Smooth muscle cell (in vitro differentiated cells): ENCODE measurements at regions not wholly inside any gene's neighbourhood (a gene's known extent, or its start where the extent isn't known, plus 50 kb on each side); places are given as distances from the start of the nearest gene placed in this dataset.

Experiments used
- DNase-seq: peaks from one replicate; lab custom pipeline; 2025; ENCODE audit not compliant: unreplicated experiment; lab: John Stamatoyannopoulos, UW
- H2AFZ ChIP-seq: fragments of 200-600 bp; sonication (generic); 2 replicates; pipeline ENCODE4 v1.6.0; 2016; ENCODE audit warnings: antibody characterized with exemption, low read depth, mild to moderate bottlenecking
- H3F3A ChIP-seq: fragments of 200-600 bp; sonication (generic); 2 replicates; pipeline ENCODE4 v1.6.0; 2017; ENCODE audit warnings: antibody characterized with exemption, low read depth
- H3K27ac ChIP-seq: fragments of 200-600 bp; sonication (generic); 2 replicates; pipeline ENCODE4 v1.5.1; 2016; ENCODE audit warnings: low read depth, mild to moderate bottlenecking
- H3K27me3 ChIP-seq: fragments of 200-600 bp; sonication (generic); 2 replicates; pipeline ENCODE4 v1.6.1; 2016; ENCODE audit warnings: low read depth, mild to moderate bottlenecking
- H3K36me3 ChIP-seq: fragments of 200-600 bp; sonication (generic); 2 replicates; pipeline ENCODE4 v1.5.1; 2016; ENCODE audit warnings: low read depth
- H3K4me1 ChIP-seq: fragments of 200-600 bp; sonication (generic); 2 replicates; pipeline ENCODE4 v1.5.1; 2016; ENCODE audit warnings: low read depth
- H3K4me2 ChIP-seq: fragments of 200-600 bp; sonication (generic); 2 replicates; pipeline ENCODE4 v1.6.0; 2016; ENCODE audit warnings: mild to moderate bottlenecking
- H3K4me3 ChIP-seq: fragments of 200-600 bp; sonication (generic); 2 replicates; pipeline ENCODE4 v1.5.1; 2016; ENCODE audit warnings: mild to moderate bottlenecking
- H3K79me2 ChIP-seq: fragments of 200-600 bp; sonication (generic); 2 replicates; pipeline ENCODE4 v1.6.0; 2016; ENCODE audit warnings: low read depth, mild to moderate bottlenecking
- H3K9ac ChIP-seq: fragments of 200-600 bp; sonication (generic); 2 replicates; pipeline ENCODE4 v1.6.0; 2016; ENCODE audit warnings: low read depth
- H3K9me3 ChIP-seq: fragments of 200-600 bp; sonication (generic); replicated peaks from 2 replicates; pipeline ENCODE4 v1.5.1; 2016; ENCODE audit warnings: low read depth
- H4K20me1 ChIP-seq: fragments of 200-600 bp; sonication (generic); 2 replicates; pipeline ENCODE4 v1.6.0; 2016; ENCODE audit warnings: low read depth
- WGBS: methylation state at CpG from one replicate; pipeline ENCODE4 v1.1.7; 2016; ENCODE audit warnings: low lambda C conversion rate; 5-methylcytosine and 5-hydroxymethylcytosine counted together
- TF ChIP-seq, protein P1 (sequence below): fragments of 200-600 bp; sonication (generic); IDR thresholded peaks from 2 replicates; pipeline ENCODE4 v1.5.1; 2017; ENCODE audit warnings: borderline replicate concordance, mild to moderate bottlenecking, antibody characterized with exemption; ENCODE audit not compliant: insufficient read depth, poor library complexity, severe bottlenecking

DNA sequence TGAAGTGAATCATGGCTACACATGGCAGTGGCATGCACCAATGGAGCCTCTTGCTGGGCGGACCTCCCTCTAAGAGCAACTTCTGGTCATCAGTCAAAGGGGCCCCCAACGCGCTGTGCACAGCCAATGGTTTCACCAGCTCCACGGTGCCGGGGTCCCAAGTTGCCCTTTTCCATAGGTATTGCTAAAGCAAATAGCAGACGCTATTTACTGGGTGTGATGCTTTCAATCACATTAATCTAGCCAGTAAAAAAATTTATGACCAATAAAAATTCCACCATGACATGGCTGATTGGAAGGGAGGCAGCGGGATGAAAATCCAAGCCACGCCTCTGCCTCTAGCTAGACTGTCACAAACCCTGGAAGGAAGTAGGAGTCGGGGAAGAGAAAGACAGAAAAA, 680.3 kb upstream of the SOX9 start:
- TF ChIP-seq, protein P1, sequence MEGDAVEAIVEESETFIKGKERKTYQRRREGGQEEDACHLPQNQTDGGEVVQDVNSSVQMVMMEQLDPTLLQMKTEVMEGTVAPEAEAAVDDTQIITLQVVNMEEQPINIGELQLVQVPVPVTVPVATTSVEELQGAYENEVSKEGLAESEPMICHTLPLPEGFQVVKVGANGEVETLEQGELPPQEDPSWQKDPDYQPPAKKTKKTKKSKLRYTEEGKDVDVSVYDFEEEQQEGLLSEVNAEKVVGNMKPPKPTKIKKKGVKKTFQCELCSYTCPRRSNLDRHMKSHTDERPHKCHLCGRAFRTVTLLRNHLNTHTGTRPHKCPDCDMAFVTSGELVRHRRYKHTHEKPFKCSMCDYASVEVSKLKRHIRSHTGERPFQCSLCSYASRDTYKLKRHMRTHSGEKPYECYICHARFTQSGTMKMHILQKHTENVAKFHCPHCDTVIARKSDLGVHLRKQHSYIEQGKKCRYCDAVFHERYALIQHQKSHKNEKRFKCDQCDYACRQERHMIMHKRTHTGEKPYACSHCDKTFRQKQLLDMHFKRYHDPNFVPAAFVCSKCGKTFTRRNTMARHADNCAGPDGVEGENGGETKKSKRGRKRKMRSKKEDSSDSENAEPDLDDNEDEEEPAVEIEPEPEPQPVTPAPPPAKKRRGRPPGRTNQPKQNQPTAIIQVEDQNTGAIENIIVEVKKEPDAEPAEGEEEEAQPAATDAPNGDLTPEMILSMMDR: no peak
- Histone ChIP-seq H3K27ac (peak overlapping the region; percentile 99), H4K20me1 (no peaks in the 10 kb centered on the region), H3K9me3 (no peaks in the 10 kb centered on the region), H3K4me1 (peaks cover 16% of the 10 kb centered on the region), H3K4me3 (no peak overlapping the region), H3K9ac (peak overlapping the region; percentile 94), H2AFZ (no peak overlapping the region), H3F3A (peaks cover 24% of the 10 kb centered on the region), H3K27me3 (no peaks in the 10 kb centered on the region), H3K79me2 (no peaks in the 10 kb centered on the region), H3K4me2 (peak overlapping the region; percentile 74), H3K36me3 (no peaks in the 10 kb centered on the region)
- DNase-seq: peak; percentile 49
- WGBS: 20% methylated on average over 9 of the region's 9 CpGs

- TF ChIP-seq, protein P1: no peak
- peaks cover 24% of the 10 kb centered on the region for H3F3A ChIP-seq
- WGBS: 0% methylated on average over 6 of the region's 6 CpGs
- no peak overlapping the region for H3K4me3 ChIP-seq
- DNase-seq: no peak
- H3K4me1 ChIP-seq: peaks cover 16% of the 10 kb centered on the region
- peak overlapping the region; percentile 74 for H3K4me2 ChIP-seq
- no peaks in the 10 kb centered on the region for H3K36me3 ChIP-seq
- no peaks in the 10 kb centered on the region for H3K9me3 ChIP-seq
- peak overlapping the region; percentile 94 for H3K9ac ChIP-seq
- no peaks in the 10 kb centered on the region for H4K20me1 ChIP-seq
- H3K27ac ChIP-seq: peak overlapping the region; percentile 99
- H2AFZ ChIP-seq: no peak overlapping the region
- no peaks in the 10 kb centered on the region for H3K79me2 ChIP-seq
- no peaks in the 10 kb centered on the region for H3K27me3 ChIP-seq
Measured at GRCh38 chr17:71441098-71441497, 679.7 kb upstream of the SOX9 start.

DNA sequence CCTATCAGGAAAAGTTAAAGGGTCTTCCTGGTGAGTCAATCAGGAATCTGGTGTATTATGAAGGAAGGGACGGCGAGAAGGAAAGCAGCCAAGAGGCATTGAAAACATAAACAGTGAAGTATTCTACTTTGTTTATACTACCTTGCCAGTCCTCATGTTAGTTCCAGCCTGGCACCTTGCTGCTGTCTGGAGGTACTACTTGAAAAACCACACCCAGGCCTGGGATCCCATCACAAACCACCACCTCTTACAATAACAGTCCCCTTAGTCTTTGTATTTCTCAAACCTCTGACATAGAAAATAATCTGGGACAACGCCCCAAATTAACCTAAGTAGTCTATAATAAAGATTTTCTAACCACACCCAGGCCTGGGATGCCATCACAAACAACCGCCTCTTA, 676.7 kb upstream of the SOX9 start:
- Histone ChIP-seq H3K4me1 (peaks cover 8% of the 10 kb centered on the region), H3F3A (peaks cover 11% of the 10 kb centered on the region), H3K4me3 (no peak overlapping the region), H3K27me3 (no peaks in the 10 kb centered on the region), H3K9ac (no peak overlapping the region), H3K27ac (no peak overlapping the region), H4K20me1 (no peaks in the 10 kb centered on the region), H3K79me2 (no peaks in the 10 kb centered on the region), H3K36me3 (no peaks in the 10 kb centered on the region), H2AFZ (no peak overlapping the region), H3K9me3 (no peaks in the 10 kb centered on the region), H3K4me2 (no peak overlapping the region)
- no peak for DNase-seq
- WGBS: 85% methylated on average over 4 of the region's 4 CpGs
- TF ChIP-seq, protein P1: no peak

DNA sequence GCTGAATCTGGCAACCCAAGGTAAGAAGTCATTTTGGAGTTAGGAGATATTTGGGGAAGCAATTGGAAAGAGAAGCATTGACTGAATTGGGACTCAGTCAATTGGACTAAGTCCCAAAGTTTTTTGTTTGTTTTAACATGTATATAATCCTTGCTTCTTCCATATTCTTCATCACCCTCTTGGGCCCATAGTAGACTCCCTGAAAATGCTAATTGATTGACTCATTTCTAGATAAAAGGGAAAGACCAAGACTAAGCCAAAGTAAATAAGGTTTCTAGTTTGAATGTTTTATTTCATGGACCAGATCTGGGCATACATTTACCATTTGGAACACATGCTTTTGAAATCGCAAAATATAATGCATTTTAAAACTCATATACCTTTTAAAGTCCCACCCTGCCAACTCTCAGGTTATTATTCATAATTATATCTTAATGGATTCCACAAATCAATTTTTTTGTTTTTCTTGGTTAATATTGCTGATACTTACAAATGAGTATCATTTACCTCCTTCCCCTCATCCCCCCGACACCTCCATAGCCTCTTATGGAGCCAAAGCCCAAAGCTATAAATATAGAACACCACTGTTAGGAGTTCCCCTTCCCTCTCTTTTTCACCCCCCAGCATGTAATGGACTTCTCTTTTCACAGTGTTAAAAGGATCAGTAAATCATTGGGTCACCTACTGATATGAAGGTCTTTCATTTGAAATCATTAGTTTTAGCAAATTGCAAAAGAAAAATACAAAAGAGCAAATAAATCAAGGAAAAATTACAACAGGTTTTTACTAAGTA, 674.0 kb upstream of the SOX9 start:
- no peak for DNase-seq
- 89% methylated on average over 2 of the region's 2 CpGs for WGBS

More for the DNA sequence above, 674.0 kb upstream of the SOX9 start:
- Histone ChIP-seq H3K27ac (peak overlapping the region; percentile 77), H3K4me2 (no peak overlapping the region), H2AFZ (no peak overlapping the region), H3K36me3 (no peaks in the 10 kb centered on the region), H3K9me3 (no peaks in the 10 kb centered on the region), H3F3A (no peaks in the 10 kb centered on the region), H3K9ac (no peak overlapping the region), H4K20me1 (no peaks in the 10 kb centered on the region), H3K27me3 (no peaks in the 10 kb centered on the region), H3K4me1 (no peaks in the 10 kb centered on the region), H3K4me3 (no peak overlapping the region), H3K79me2 (no peaks in the 10 kb centered on the region)
- TF ChIP-seq, protein P1: no peak
